Uterus (tissue), 2 donors: ENCODE measurements at regions not wholly inside any gene's neighbourhood (a gene's known extent, or its start where the extent isn't known, plus 50 kb on each side); places are given as distances from the start of the nearest gene placed in this dataset.

Experiments used
- CTCF ChIP-seq, 4 experiments: fragments of 200-600 bp in 2 of 4; fragments of 450-650 bp in 2 of 4; sonication (generic) in 2 of 4; IDR thresholded peaks; one replicate each; pipeline ENCODE4 v1.5.1; 2016 to 2019; ENCODE audit warnings: antibody characterized with exemption in 4 of 4, mild to moderate bottlenecking in 2 of 4, moderate library complexity in 1 of 4
- POLR2A ChIP-seq, 2 donors: fragments of 450-650 bp; IDR thresholded peaks; one replicate each; pipeline ENCODE4 v1.6.1; 2016; ENCODE audit warnings: antibody characterized with exemption in 2 of 2, mild to moderate bottlenecking in 1 of 2, moderate library complexity in 1 of 2

- TF ChIP-seq POLR2A (IDR thresholded peaks at IDR 0.05) (no peak), CTCF (IDR thresholded peaks at IDR 0.05) (no peak)
Measured at GRCh38 chr5:6215891-6216290, 162.5 kb downstream of the MED10 start.
